GM04503 (cell line): ENCODE measurements at regions not wholly inside any gene's neighbourhood (a gene's known extent, or its start where the extent isn't known, plus 50 kb on each side); places are given as distances from the start of the nearest gene placed in this dataset.
"Not testable (repeated sequence)": the region's sequence is repeated elsewhere in the genome, so short reads cannot be mapped to it uniquely, and the experiment has no call there.

Source experiments
- DNase-seq: peaks from one replicate; pipeline ENCODE4 v3.0.0-alpha.2; 2012; ENCODE audit warnings: low read depth

DNA sequence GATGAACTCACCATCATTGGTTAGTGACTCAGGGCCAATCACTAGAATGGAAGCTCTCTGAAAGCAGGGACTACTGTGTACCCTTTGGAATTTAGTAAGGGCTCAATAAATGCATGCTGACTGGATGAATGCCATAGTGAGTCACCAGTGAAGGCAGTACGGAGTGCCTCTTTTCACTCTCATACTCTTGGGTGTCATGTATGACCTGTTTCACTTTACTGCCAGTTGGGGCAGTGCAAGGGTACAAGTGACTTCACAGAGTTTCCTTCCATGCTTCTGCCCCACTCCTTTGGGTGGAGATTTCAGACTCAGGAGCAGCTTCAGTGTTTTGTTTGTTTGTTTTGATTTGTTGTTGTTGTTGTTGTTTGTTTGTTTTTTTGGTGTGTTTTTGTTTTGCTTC is 57.7 kb downstream of the SOX3 start:
- DNase-seq = no peak

DNA sequence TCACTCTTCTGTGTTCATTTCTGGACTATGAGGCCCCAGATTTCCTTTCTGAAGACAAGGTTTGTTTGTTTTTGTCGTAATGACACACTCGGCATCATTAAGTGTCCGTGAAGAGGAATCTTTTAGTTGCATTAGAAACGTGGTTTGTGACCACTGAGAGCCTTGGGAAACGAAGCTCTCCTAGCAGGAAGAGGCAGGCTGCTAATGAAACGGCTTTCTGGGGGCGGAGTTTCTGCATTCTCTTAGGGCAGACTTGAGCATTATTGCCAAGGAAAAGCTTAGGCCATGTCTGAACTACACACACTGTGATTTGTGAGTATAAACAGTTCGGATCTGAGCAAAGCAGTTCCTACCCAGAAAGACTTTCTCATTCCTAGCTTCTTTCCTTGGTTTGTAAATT is 64.0 kb downstream of the SOX3 start:
- no peak for DNase-seq

DNA sequence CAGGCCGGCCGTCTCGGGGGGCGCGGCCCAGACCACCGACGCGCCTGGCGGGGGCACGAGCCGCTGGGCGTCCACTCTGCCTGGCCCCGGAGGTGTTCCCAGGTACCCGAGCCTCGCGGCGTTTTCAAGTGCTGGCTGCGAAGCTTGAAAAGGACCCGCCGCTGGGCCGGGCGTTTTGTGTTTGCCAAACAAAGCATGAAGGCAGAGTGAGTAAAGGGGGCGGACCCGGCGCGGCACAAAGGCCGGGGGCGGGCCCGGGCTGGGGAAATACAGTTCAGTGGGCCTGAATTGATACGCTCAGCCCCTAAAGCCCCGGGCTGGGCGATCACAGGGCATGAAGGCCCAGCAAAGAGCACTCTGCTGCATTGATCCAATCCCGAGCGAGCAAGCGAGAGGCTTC is 65.4 kb downstream of the SOX3 start:
- DNase-seq = no peak

DNA sequence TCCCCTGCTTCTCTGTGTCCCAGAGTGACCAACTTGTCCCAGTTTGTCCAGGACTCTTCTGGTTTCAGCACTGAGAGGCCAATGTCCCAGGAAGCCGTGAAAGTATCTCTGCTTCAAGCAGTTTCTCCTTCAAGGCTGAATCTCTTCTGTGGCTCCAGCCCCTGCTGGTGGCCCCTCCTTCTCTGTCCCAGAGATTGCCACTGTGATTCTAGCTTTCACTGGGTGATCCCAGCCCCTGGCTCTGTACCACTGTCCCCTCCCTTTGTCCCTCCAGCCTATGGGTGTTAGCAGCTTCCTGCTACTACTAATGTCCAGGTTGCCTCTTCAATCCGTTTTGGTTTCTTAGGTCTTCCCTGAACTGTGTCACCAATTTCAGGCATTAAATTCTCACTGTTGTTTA is 70.5 kb downstream of the SOX3 start:
- no peak for DNase-seq

DNA sequence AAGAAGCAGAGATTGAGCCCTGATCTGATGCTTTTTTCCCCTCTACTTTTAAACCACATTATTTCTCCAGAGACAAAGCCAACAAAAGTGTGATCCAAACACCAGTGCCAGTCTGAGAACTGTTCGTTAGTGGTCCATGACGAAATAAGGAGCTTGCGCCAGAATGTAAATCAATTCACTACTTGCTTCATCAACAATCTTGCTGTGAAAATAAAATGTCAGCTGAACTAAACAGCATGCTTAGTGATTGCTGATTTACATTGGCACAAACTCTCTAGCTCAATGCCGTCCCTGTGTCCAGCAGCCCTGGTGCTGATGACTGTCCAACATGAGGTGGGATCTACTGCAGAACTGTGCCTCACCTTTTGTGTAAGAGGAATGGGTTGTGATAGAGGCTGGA is 71.3 kb downstream of the SOX3 start:
- no peak for DNase-seq

DNA sequence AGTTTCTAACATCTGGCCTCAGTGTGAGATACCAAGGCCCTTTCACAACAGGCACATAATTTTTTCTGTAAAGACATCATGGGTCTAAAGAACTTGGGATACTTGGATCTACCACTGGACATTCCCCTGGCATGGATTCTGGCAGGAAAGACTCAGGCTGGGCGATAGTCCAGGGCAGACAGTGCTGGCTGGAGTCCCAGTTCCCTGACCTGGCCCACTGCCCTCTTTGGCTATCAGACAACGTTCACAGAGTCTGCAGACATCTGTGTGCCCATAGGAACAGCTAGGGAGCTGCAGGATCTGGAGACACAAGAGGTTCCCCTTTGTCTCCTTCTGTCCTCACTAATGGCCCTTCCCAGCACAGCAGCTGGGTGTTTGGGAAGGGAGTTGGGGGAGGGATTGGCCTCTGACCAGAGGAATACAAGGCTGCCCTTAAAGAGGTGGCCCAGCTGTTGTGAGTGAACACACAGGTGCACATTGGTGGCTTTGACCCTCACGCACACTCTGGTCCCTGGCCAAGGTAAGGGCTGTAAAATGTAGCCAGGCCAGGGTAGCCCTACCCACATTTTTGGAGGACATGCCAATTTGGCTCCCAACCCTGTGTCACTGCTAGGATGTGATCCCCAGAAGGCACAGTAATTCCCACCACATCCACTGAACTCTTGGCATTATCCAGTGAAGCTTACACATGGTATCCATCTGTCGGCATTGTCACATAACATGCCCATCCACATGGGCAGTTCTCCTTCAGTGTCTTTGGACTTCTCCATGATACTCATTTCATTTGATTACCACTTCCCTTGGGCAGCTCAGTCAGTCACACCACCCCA is 72.3 kb downstream of the SOX3 start:
- no peak for DNase-seq

DNA sequence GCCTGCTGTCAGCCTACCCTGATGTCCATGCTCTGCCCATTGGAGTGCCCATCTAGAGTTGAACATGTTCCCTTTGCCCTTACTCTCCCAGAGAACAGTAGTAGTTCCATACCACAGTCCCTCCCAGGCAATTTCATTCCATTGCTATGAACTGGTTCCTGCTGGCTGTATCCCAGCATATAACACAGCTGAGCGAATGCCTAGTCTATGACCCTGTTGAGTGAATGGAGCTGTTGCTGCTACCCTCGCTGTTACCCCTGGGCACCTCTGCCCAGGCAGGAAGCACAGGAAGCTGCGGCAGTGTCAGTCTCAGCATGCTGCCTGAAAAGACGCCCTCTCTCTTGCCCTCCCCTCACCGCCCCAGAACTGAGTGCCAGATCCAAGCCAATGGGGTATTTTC is 73.3 kb downstream of the SOX3 start:
- no peak for DNase-seq

DNA sequence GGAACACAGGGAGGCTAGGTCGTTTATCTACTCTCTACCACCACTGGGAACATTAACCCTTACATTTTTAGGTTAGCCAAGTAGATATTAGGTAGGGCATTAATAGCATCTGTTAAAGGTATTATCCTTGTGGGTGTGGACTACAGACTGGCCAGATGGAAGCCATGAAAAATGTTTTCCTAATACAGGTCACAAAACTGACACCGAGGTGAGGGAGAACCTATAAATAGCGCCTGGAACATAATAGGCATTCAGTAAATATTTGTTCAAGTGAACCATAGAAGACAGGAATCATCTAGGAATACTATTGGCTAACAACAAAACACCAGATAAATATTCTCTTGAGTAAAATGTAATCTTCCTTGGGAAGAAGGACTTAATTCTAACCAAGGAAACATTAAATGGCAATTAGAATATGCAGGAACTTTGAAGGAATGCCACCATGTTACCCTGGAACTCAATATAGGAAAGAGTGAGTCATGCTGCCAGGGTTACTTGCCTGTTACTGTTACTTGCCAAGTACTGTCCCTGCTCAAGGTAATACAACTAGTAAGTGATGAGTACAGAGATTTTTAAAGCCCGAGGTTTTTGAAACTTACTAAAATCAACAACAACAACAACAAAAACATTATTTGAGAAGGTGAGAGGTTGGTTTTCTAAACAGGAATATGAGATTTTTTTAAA is 79.0 kb downstream of the SOX3 start:
- no peak for DNase-seq

DNA sequence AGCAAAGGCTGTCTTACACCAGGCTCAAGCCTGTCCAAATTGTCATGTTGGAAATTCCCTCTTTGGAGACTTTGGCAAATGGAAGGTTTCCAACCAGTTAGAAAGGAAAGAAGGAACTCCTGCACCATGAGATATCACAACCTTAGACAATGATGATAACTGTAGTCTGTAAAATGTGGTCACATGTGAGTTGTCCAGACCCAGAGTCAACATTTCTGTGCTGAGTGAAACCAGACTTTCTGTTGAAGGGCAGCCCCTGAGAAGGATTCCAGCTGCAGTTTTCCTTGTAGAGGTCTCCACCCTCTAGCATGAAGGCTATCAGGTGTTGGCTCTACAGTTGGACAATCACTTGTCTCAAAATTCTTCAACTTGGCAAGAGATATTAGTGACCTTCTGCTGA is 82.4 kb downstream of the SOX3 start:
- DNase-seq = no peak

DNA sequence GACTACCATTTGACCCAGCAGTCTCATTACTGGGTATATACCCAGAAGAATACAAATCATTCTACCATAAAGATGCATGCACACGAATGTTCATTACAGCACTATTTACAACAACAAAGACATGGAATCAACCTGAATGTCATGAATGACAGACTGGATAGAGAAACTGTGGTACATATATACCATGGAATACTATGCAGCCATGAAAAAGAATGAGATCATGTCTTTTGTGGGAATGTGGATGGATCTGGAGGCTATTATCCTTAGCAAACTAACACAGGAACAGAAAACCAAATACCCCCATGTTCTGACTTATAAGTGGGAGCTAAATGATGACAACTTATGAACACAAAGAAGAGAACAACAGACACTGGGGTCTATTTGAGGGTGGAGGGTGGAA is 102.7 kb downstream of the SOX3 start:
- not testable (repeated sequence) for DNase-seq

DNA sequence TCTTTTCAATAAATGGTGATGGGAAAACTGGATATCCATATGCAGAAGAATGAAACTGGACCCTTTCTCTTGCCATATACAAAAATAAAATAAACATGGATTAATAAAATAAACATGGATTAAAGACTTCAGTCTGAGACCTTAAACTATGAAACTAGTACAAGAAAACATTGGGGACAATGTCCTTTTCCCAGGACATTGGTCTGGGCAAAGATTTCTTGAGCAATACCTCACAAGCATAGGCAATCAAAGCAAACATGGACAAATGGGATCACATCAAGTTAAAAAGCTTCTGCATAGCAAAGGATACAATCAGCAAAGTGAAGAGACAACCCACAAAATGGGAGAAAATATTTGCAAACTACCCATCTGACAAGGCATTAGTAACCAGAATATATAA is 108.5 kb downstream of the SOX3 start:
- DNase-seq = not testable (repeated sequence)

DNA sequence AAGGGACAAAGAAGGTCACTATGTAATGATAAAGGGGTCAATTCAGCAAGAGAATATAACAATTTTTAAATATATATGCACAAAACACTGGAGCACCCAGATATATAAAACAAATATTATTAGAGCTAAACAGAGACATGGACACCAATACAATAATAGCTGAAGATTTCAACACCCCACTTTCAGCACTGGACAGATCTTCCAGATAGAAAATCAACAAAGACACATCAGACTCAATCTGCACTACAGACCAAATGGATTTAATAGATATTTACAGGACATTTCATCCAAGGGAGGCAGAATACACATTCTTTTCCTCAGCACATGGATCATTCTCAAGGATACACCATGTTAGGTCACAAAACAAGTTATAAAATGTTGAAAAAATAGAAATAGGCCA is 111.4 kb downstream of the SOX3 start:
- DNase-seq = no peak

DNA sequence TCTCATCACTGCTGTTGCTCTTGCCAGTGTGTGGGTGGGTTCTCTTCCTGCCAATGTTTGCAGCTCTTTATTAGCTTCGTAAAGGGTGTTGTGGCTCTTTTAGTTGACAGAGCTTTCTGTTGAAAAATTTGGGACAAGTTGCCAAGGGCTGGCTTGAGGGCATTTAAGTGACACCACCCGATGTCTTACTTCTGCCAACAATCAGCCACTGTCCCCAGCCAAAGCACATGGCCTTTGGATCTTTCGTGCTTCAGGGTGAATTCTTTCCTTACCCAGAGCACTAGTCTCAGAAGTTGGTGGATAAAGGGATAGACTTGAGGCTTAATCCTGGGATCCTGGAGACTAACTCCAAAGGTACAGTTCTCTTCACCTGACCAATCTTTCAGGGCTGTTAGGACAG is 113.6 kb downstream of the SOX3 start:
- DNase-seq = no peak

DNA sequence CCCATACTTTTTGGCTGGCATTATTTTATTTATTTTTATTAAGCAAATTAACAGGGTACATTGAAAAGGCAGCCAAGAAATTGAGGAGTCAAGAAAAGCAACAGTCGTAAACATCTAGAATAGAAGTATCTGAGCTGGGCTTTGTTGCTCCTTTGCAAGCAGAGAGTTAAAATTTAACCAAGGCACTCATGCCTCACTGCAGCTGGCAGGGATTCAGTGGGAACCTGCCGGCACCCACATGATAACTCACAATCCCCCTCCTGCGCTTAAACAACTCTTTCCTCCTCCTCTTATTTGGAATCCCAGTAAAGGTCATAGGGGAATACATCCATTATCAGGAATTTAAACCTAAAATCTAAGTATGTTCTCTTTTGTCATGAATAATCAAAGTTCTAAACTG is 115.5 kb downstream of the SOX3 start:
- no peak for DNase-seq

DNA sequence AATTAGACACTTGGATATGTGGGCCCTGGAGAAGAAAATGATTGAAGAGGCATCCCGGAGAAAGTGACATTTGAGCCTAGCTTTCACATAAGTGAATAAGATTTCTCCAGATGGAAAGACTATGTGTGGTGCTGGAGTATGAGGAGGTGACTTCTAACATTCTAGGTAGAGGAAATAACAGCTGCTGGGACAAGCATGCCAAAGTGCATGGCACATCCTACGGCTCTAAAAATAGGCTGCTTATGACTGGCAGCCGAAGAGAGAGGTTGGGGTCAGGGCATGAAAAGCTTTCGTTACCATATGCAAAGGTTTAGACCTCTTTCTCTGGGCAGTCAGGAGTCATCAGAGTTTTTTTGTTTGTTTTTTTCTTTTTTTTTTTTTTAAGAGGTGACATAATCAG is 142.0 kb downstream of the SOX3 start:
- DNase-seq = no peak

DNA sequence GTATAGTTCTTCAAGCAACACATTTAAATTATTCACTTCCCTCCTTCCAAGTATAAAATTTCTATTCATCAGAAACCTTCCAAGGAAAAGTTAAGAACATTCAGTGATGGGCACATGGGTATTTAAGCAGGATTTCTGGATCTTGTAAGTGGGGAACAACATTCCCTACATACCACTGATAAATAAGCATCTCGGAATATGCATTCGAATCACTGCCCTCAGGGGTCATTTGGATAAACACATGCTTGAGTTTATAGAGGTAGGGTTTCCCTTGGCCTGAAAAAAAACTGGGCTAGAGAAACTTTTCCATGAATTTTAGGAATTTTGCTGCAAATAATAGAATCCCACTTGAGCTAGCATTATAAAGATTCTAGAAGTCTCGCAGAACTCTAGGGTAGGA is 143.9 kb downstream of the SOX3 start:
- no peak for DNase-seq

DNA sequence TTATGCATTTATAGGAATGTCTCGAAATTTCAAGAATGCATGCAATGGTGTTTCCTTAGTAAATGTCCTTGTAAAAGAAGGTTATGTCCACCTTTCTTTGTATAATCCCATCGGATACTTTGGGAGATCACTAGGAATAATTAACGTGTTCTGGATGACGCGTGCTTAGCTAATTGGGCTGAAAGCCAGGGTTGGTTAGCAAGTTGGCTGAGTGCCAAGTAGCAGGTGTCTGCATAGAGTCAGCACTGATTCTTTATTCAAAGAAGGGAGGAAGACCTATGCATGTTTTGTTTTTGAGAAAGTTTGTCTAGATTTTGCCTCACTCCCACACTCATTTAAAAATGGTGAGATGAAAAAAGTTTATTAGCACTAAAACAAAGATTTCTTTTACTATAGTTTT is 144.6 kb downstream of the SOX3 start:
- DNase-seq = no peak

DNA sequence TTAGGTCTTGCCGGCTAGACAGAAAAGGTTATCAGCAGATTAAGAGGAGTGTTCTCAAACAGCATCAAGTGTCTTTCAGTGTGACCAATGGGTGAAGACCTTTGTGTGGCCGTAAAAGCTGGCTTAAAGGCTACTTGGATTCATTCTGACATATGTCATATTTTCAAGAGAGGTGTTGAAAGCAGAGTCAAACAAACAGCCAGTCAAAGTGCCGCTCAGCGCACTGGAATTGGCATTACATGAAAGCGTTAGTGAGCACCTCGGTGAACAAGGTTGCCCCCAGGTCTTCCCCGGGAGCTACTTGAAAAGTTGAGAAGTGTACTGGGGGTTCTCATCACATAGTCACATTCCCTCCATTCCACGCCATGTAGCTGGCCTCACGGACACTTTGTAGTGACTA is 148.9 kb downstream of the SOX3 start:
- DNase-seq = no peak

DNA sequence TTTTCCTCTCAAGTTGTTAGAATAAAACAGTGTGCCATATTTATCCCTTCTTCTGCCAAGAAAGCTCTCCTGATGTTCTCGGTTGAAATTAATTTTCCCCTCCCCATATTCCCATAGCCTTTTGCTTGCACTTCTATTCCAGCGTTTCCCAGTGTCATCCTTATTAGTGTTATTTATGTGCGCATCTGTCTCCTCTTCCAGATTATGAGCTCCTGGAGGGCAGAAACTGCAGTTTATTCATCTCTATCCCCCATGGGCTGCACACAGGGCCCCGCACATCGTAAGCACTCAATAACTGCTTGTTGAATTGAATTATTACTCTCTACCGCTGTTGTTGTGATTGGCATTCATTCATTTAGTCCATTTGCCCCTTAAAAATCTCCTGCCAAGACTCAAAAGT is 149.4 kb downstream of the SOX3 start:
- DNase-seq = no peak

DNA sequence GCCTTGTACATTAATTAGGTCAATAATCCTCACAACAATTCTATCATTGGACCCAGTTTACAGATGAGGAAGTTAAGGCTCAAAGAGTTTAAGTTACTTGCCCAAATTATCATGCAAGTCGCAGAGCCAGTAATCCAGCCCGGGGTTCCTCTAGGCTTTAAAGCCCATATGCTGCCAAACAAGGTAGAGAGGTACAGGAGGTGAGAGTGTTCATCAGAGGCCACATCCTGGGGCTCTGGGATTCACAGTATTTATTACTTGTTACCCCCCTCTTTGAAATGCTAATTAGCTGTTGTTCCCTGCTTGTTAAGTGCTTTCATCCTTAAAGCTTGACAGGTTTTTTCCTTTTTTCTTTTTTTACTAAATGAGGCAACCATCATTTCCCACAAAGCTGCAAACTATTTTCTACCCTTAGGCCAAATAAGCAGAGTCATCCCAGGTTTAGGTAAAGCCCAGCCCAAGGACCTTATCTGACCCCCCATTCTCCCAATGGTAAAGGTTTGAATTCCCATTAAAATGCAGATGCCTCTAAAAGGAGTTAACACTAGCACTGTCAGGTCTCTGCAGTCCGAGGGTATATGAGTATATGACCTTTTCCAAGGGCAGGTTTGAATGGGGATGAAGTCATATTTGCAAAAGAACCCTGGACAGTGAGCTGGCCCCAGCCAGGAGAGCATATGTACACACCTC is 150.3 kb downstream of the SOX3 start:
- no peak for DNase-seq

DNA sequence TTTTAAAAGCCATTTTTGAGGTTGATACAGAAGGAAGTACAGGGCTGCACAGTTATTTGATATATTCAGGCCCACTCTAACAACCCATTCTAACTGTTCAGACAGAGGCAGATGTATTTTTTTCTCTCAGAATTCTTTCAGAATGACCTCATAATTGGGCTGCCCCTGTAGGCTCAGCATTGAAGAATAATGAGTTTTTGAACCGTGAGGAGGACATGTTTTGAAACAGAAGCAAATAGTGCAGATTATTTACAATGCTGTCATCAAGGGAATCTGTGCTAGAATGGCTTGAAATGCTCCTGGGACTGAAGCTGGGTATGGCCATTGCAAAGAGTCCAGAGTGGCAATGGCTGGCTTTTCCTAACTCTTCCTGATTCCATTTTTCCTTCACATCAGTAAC is 158.1 kb downstream of the SOX3 start:
- DNase-seq = no peak

DNA sequence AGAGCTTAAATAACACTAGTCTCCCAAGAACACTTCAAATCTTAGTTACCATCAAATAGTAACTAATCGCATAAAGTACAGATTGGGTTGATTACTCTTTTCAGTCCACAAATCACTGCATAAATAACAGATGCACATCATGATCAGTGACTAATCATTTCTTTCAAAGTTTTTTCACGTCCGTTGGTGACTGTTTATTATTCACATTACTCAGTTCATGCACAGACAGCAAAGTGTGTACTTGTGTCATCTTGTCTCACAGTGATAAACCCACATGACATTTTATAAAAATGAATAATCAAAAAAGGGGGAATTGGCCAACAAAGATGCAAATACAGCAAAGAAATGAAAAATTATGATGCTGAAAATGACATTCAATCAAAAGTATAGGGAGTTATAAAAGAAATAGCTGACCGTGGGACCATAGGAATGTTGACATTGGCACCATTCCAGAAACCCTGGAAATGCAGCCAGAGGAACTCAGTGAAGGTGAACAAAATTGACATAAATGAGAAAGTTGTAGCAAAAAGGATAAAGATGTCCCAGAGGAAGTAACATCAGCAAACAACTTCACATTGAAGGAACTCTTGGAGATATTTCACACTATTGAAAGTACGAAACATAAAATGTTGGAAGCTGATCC is 161.5 kb downstream of the SOX3 start:
- DNase-seq = no peak

DNA sequence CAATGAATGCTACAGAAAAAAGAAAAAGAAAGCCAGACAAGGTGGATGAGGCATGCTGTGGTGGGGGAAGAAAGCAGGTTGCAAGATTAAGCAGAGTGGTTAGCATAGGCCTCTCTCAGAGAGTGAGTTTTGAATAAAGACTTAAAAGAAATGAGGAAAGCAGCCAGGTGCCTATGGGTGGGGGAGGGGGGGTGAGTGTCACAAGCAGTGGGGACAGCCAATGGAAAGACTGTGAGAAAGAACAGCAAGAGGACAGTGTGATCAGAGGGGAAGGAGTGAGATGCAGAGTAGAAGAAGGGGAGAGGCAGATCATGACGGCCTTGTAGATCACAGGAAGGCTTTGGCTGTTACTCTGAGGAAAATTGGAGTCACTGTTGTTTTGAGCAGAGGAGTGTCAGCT is 162.5 kb downstream of the SOX3 start:
- no peak for DNase-seq
